ENCODE measurements at regions not wholly inside any gene's neighbourhood (a gene's known extent, or its start where the extent isn't known, plus 50 kb on each side); places are given as distances from the start of the nearest gene placed in this dataset.

- DNase-seq = no peak
Measured at GRCh38 chr6:164419099-164419498, 890.3 kb downstream of the C6orf118 start.

GRCh38 chr6:164418262-164418588 is 891.2 kb downstream of the C6orf118 start:
- DNase-seq = no peak

GRCh38 chr6:164417537-164418261 is 891.7 kb downstream of the C6orf118 start:
- DNase-seq = no peak

- DNase-seq = no peak
Measured at GRCh38 chr6:164415832-164416563, 893.4 kb downstream of the C6orf118 start.

- no peak for DNase-seq
Measured at GRCh38 chr6:164414695-164415094, 894.7 kb downstream of the C6orf118 start.

GRCh38 chr6:164412566-164412965 is 896.8 kb downstream of the C6orf118 start:
- no peak for DNase-seq

- DNase-seq = no peak
Measured at GRCh38 chr6:164410017-164410416, 899.4 kb downstream of the C6orf118 start.

GRCh38 chr6:164409309-164410009 is 899.9 kb downstream of the C6orf118 start:
- DNase-seq = no peak

GRCh38 chr6:164408868-164409267 is 900.5 kb downstream of the C6orf118 start:
- no peak for DNase-seq

GRCh38 chr6:164404812-164405488 is 904.5 kb downstream of the C6orf118 start:
- DNase-seq = no peak

GRCh38 chr6:164401871-164402270 is 907.5 kb downstream of the C6orf118 start:
- DNase-seq = no peak

- no peak for DNase-seq
Measured at GRCh38 chr6:164398647-164399046, 910.8 kb downstream of the C6orf118 start.

- DNase-seq = no peak
Measured at GRCh38 chr6:164396071-164397047, 913.0 kb downstream of the C6orf118 start.

GRCh38 chr6:164379795-164380194 is 929.6 kb downstream of the C6orf118 start:
- no peak for DNase-seq

GRCh38 chr6:164378330-164378729 is 931.1 kb downstream of the C6orf118 start:
- no peak for DNase-seq

- DNase-seq = no peak
Measured at GRCh38 chr6:164377348-164377918, 932.0 kb downstream of the C6orf118 start.

- no peak for DNase-seq
Measured at GRCh38 chr6:164370773-164371172, 938.6 kb downstream of the C6orf118 start.

GRCh38 chr6:164359441-164359840 is 944.9 kb downstream of the QKI start:
- DNase-seq = no peak

GRCh38 chr6:164359036-164359435 is 944.5 kb downstream of the QKI start:
- DNase-seq = no peak

- no peak for DNase-seq
Measured at GRCh38 chr6:164356814-164357213, 942.3 kb downstream of the QKI start.

- no peak for DNase-seq
Measured at GRCh38 chr6:164347455-164347854, 932.9 kb downstream of the QKI start.

- no peak for DNase-seq
Measured at GRCh38 chr6:164346631-164347030, 932.1 kb downstream of the QKI start.

Data from right hindlimb (tissue), 1 donor.